SK-N-SH treated with all-trans-retinoic acid at 6 μM for 48 hours (cell line): ENCODE measurements at regions not wholly inside any gene's neighbourhood (a gene's known extent, or its start where the extent isn't known, plus 50 kb on each side); places are given as distances from the start of the nearest gene placed in this dataset.
"Not testable (repeated sequence)": the region's sequence is repeated elsewhere in the genome, so short reads cannot be mapped to it uniquely, and the experiment has no call there.

Source experiments
- CSRNP3 ChIP-seq: fragments of 250-450 bp; sonication (Bioruptor Pico); IDR thresholded peaks from 2 replicates; pipeline ENCODE4 v1.5.1; 2021; ENCODE audit warnings: mild to moderate bottlenecking, moderate library complexity
- GLIS3 ChIP-seq: fragments of 250-450 bp; sonication (Bioruptor Pico); IDR thresholded peaks from 2 replicates; pipeline ENCODE4 v1.5.0; 2020; ENCODE audit warnings: mild to moderate bottlenecking, moderate library complexity
- ISL1 ChIP-seq: fragments of 250-450 bp; sonication (Bioruptor Pico); IDR thresholded peaks from 2 replicates; pipeline ENCODE4 v2.1.2; 2022; ENCODE audit warnings: mild to moderate bottlenecking, moderate library complexity
- OSR1 ChIP-seq: fragments of 250-450 bp; sonication (Bioruptor Pico); IDR thresholded peaks from 2 replicates; pipeline ENCODE4 v1.8.0; 2022; ENCODE audit warnings: moderate library complexity, mild to moderate bottlenecking, inconsistent platforms
- SNAI2 ChIP-seq: fragments of 250-450 bp; sonication (Bioruptor Pico); IDR thresholded peaks from 2 replicates; pipeline ENCODE4 v1.5.0; 2020; ENCODE audit warnings: mild to moderate bottlenecking, moderate library complexity
- TCF4 ChIP-seq: fragments of 250-450 bp; sonication (Bioruptor Pico); IDR thresholded peaks from 2 replicates; pipeline ENCODE4 v1.8.0; 2021; ENCODE audit warnings: mild to moderate bottlenecking, moderate library complexity, borderline replicate concordance
- TOX ChIP-seq: fragments of 250-450 bp; sonication (Bioruptor Pico); IDR thresholded peaks from 2 replicates; pipeline ENCODE4 v1.8.0; 2021; ENCODE audit warnings: mild to moderate bottlenecking, moderate library complexity, borderline replicate concordance
- ZC3H10 ChIP-seq: fragments of 250-450 bp; sonication (Bioruptor Pico); IDR thresholded peaks from 2 replicates; pipeline ENCODE4 v1.5.1; 2021; ENCODE audit warnings: mild to moderate bottlenecking, moderate library complexity
- ZFP3 ChIP-seq: fragments of 250-450 bp; sonication (Bioruptor Pico); IDR thresholded peaks from 2 replicates; pipeline ENCODE4 v1.5.0; 2020; ENCODE audit warnings: mild to moderate bottlenecking, moderate library complexity
- ZFP30 ChIP-seq: fragments of 450-650 bp; formaldehyde crosslinking; IDR thresholded peaks from 2 replicates; pipeline ENCODE4 v1.5.0; 2022; ENCODE audit warnings: mild to moderate bottlenecking, moderate library complexity
- TF ChIP-seq, protein P1 (sequence below): fragments of 250-450 bp; sonication (Bioruptor Pico); IDR thresholded peaks from 2 replicates; pipeline ENCODE4 v1.8.0; 2020; ENCODE audit warnings: mild to moderate bottlenecking, moderate library complexity, borderline replicate concordance
- TF ChIP-seq, protein P2 (sequence below): fragments of 250-450 bp; sonication (Bioruptor Pico); IDR thresholded peaks from 2 replicates; pipeline ENCODE4 v1.8.0; 2021; ENCODE audit warnings: low read depth, mild to moderate bottlenecking, moderate library complexity, borderline replicate concordance

- TF ChIP-seq, protein P1, sequence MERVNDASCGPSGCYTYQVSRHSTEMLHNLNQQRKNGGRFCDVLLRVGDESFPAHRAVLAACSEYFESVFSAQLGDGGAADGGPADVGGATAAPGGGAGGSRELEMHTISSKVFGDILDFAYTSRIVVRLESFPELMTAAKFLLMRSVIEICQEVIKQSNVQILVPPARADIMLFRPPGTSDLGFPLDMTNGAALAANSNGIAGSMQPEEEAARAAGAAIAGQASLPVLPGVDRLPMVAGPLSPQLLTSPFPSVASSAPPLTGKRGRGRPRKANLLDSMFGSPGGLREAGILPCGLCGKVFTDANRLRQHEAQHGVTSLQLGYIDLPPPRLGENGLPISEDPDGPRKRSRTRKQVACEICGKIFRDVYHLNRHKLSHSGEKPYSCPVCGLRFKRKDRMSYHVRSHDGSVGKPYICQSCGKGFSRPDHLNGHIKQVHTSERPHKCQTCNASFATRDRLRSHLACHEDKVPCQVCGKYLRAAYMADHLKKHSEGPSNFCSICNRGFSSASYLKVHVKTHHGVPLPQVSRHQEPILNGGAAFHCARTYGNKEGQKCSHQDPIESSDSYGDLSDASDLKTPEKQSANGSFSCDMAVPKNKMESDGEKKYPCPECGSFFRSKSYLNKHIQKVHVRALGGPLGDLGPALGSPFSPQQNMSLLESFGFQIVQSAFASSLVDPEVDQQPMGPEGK (CRISPR knock-in tag), result not testable (repeated sequence)
- TF ChIP-seq TOX (CRISPR knock-in tag); CSRNP3 (CRISPR knock-in tag); ZC3H10; TCF4; OSR1 (CRISPR knock-in tag); GLIS3; ZFP30; ZFP3 (CRISPR knock-in tag); ISL1 (CRISPR knock-in tag); SNAI2 (CRISPR knock-in tag): not testable (repeated sequence)
- TF ChIP-seq, protein P2, sequence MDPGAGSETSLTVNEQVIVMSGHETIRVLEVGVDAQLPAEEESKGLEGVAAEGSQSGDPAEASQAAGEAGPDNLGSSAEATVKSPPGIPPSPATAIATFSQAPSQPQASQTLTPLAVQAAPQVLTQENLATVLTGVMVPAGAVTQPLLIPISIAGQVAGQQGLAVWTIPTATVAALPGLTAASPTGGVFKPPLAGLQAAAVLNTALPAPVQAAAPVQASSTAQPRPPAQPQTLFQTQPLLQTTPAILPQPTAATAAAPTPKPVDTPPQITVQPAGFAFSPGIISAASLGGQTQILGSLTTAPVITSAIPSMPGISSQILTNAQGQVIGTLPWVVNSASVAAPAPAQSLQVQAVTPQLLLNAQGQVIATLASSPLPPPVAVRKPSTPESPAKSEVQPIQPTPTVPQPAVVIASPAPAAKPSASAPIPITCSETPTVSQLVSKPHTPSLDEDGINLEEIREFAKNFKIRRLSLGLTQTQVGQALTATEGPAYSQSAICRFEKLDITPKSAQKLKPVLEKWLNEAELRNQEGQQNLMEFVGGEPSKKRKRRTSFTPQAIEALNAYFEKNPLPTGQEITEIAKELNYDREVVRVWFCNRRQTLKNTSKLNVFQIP (CRISPR knock-in tag), result not testable (repeated sequence)
These were observed 104.3 kb downstream of the UTRN start for GRCh38 chr6:144389474-144389873.
